ENCODE measurements at regions not wholly inside any gene's neighbourhood (a gene's known extent, or its start where the extent isn't known, plus 50 kb on each side); places are given as distances from the start of the nearest gene placed in this dataset.

GRCh38 chr16:10242916-10243315 is 60.7 kb upstream of the GRIN2A start:
- Histone ChIP-seq H3K4me3 (ENCODE audit: low read depth in 2 of 2, low read length in 1 of 2) (no peak overlapping the region), H3K4me1 (ENCODE audit: control insufficient read depth in 1 of 2, insufficient read depth in 2 of 2, low read depth in 1 of 2, low read length in 1 of 2) (peaks cover 0 to 2% of the 10 kb centered on the region in 2 experiments; a peak in 1 of 4 replicates), H3K27ac (ENCODE audit: low read depth in 2 of 2, low read length in 1 of 2) (no peak overlapping the region), H4K20me1 (ENCODE audit: insufficient read depth) (no peaks in the 10 kb centered on the region), H3K9ac (no peak overlapping the region), H3K4me2 (no peak overlapping the region), H2AFZ (ENCODE audit: low read depth) (no peak overlapping the region), H3K36me3 (replicated peaks in 1 of 2; ENCODE audit: control insufficient read depth in 1 of 2, insufficient read depth in 2 of 2, low read length in 1 of 2) (no peaks in the 10 kb centered on the region), H3K9me2 (no peaks in the 10 kb centered on the region), H3K9me3 (no peaks in the 10 kb centered on the region), H3F3A (replicated peaks; ENCODE audit: insufficient read depth) (no peaks in the 10 kb centered on the region), H3K27me3 (ENCODE audit: insufficient read depth) (no peaks in the 10 kb centered on the region), H3K79me2 (ENCODE audit: insufficient read depth) (no peaks in the 10 kb centered on the region)
- DNase-seq = no peak
- ChIA-PET POLR2A (no interaction called here), CTCF (interaction anchor here (1.4 kb wide), 1 partner anchor 15 kb away, joined by 4 read pairs; no protein-coding TSS in a partner anchor)
- TF ChIP-seq GATA2 (CRISPR knock-in tag; IDR thresholded peaks at IDR 0.05) (no peak), ZBTB33 (IDR thresholded peaks at IDR 0.05; ENCODE audit: borderline replicate concordance, low read depth) (no peak), FOXJ3 (CRISPR knock-in tag; IDR thresholded peaks at IDR 0.05) (no peak), USF2 (IDR thresholded peaks at IDR 0.05; ENCODE audit: borderline replicate concordance, low read depth, low read length) (no peak), ELF1 (IDR thresholded peaks at IDR 0.05) (no peak), POLR2AphosphoS5 (IDR thresholded peaks at IDR 0.05; ENCODE audit: low read depth, low read length) (no peak), RXRA (IDR thresholded peaks at IDR 0.05; ENCODE audit: borderline replicate concordance, low read depth) (no peak)
- 57% methylated on average over 6 of the region's 6 CpGs for WGBS (ENCODE audit: low lambda C conversion rate)

DNA sequence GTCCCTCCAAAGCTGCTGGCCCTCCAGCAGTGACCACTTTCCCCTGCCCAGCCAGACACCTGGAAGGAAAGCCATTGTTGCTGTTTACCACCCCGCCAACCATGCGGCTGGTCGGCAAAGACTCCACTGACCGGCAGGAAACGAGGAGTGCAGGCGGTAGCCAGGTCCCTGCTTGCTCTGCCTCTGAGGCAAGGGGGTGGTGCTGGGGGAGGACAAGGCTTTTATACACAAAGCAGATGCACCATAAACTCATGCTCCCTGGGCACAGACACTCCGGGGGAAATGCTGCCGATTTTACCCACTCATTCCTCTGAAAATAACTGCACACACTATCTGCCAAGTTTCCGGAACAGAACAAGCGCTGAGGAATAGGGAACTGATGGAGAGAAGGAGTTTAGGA is 62.8 kb upstream of the GRIN2A start:
- 46% methylated on average over 10 of the region's 10 CpGs for WGBS (ENCODE audit: low lambda C conversion rate)
- TF ChIP-seq REST (IDR thresholded peaks at IDR 0.05; ENCODE audit: low read depth, low read length) = no peak
- no peak for TF ChIP-seq MXI1 (IDR thresholded peaks at IDR 0.05; ENCODE audit: low read depth, low read length)
- no peak for TF ChIP-seq POLR2AphosphoS5 (IDR thresholded peaks at IDR 0.05; ENCODE audit: low read depth, low read length)
- TF ChIP-seq PBX3 (IDR thresholded peaks at IDR 0.05) = no peak
- no peak for TF ChIP-seq RFX5 (IDR thresholded peaks at IDR 0.05; ENCODE audit: low read length)
- no peak for TF ChIP-seq EZH2phosphoT487 (IDR thresholded peaks at IDR 0.05; ENCODE audit: borderline replicate concordance, low read depth)

More for the DNA sequence above, 62.8 kb upstream of the GRIN2A start:
- no peaks in the 10 kb centered on the region for H3F3A ChIP-seq (replicated peaks; ENCODE audit: insufficient read depth)
- peak; percentile 32 for DNase-seq
- no peak overlapping the region for H3K9ac ChIP-seq
- H3K9me2 ChIP-seq = no peaks in the 10 kb centered on the region
- no peak overlapping the region for H2AFZ ChIP-seq (ENCODE audit: low read depth)
- ChIA-PET POLR2A (no interaction called here), CTCF (no interaction called here)
- no peaks in the 10 kb centered on the region for H4K20me1 ChIP-seq (ENCODE audit: insufficient read depth)
- no peak overlapping the region for H3K4me3 ChIP-seq (ENCODE audit: low read depth in 2 of 2, low read length in 1 of 2)
- H3K36me3 ChIP-seq (replicated peaks in 1 of 2; ENCODE audit: control insufficient read depth in 1 of 2, insufficient read depth in 2 of 2, low read length in 1 of 2) = no peaks in the 10 kb centered on the region
- no peaks in the 10 kb centered on the region for H3K79me2 ChIP-seq (ENCODE audit: insufficient read depth)
- H3K27me3 ChIP-seq (ENCODE audit: insufficient read depth) = no peaks in the 10 kb centered on the region
- H3K4me2 ChIP-seq = no peak overlapping the region
- H3K4me1 ChIP-seq (ENCODE audit: control insufficient read depth in 1 of 2, insufficient read depth in 2 of 2, low read depth in 1 of 2, low read length in 1 of 2) = peaks cover 0 to 2% of the 10 kb centered on the region in 2 experiments; a peak in 1 of 4 replicates
- H3K27ac ChIP-seq (ENCODE audit: low read depth in 2 of 2, low read length in 1 of 2) = no peak overlapping the region
- H3K9me3 ChIP-seq = no peaks in the 10 kb centered on the region
